Lower lobe of right lung (tissue), 2 donors: ENCODE measurements at regions not wholly inside any gene's neighbourhood (a gene's known extent, or its start where the extent isn't known, plus 50 kb on each side); places are given as distances from the start of the nearest gene placed in this dataset.

Source experiments
- ATAC-seq, 2 donors: fragments of 200-7000 bp; cut with Tn5 transposase; one replicate each; pipeline ENCODE4 v1.9.1; 2020 to 2022; ENCODE audit warnings: mild to moderate bottlenecking in 2 of 2, moderate library complexity in 2 of 2
- DNase-seq: peaks from one replicate; pipeline ENCODE4 v3.0.0-alpha.2; 2020
- H3K27ac ChIP-seq: fragments of 200-600 bp; one replicate; pipeline ENCODE4 v1.8.0; 2022
- H3K27me3 ChIP-seq: fragments of 200-600 bp; one replicate; pipeline ENCODE4 v1.8.0; 2022; ENCODE audit warnings: low read depth
- H3K36me3 ChIP-seq: fragments of 200-600 bp; one replicate; pipeline ENCODE4 v1.8.0; 2022; ENCODE audit warnings: mild to moderate bottlenecking
- H3K4me1 ChIP-seq: fragments of 200-600 bp; one replicate; pipeline ENCODE4 v1.8.0; 2022
- H3K4me3 ChIP-seq: fragments of 200-600 bp; one replicate; pipeline ENCODE4 v1.8.0; 2022; ENCODE audit warnings: mild to moderate bottlenecking
- H3K9me3 ChIP-seq: fragments of 200-600 bp; one replicate; pipeline ENCODE4 v1.8.0; 2022
- intact Hi-C: fragments of 100-400 bp; cut with DNase I; formaldehyde crosslinking; loops from one replicate; pipeline ENCODE4 v1.11.0; 2022
- TF ChIP-seq, protein P1 (sequence below): fragments of 200-600 bp; IDR thresholded peaks from one replicate; pipeline ENCODE4 v1.8.0; 2022; ENCODE audit warnings: antibody characterized with exemption, mild to moderate bottlenecking
- donor health status: DM: no; HTN: yes; CAD: no; lungs with severe emphysema.

DNA sequence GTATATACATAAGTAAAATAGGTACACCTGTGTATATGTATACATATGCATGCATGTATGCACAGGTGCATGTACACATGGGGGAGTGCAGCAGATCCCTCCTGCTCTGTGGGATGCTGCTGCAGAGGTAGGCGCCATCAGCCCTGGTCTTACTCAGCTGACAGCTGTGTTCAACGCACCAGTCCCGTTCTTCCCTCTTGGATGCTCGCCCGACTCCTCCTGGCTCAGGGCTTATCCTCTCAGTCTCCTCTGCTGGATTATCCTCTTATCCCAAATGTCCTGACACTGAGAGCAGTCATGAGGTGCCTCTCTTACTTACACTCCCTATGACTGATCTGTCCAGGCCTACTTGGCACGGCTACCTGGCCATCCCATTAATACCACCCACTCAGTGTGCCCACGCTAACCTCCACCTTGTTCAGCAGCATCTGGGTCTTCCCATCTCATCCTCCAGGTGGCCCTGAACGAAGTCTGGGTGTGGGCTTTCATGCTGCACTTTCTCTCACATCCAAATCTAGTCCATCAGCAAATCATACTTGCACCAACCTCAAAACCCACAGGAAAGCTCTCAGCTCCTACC is 357.1 kb downstream of the TCERG1L start:
- TF ChIP-seq, protein P1, sequence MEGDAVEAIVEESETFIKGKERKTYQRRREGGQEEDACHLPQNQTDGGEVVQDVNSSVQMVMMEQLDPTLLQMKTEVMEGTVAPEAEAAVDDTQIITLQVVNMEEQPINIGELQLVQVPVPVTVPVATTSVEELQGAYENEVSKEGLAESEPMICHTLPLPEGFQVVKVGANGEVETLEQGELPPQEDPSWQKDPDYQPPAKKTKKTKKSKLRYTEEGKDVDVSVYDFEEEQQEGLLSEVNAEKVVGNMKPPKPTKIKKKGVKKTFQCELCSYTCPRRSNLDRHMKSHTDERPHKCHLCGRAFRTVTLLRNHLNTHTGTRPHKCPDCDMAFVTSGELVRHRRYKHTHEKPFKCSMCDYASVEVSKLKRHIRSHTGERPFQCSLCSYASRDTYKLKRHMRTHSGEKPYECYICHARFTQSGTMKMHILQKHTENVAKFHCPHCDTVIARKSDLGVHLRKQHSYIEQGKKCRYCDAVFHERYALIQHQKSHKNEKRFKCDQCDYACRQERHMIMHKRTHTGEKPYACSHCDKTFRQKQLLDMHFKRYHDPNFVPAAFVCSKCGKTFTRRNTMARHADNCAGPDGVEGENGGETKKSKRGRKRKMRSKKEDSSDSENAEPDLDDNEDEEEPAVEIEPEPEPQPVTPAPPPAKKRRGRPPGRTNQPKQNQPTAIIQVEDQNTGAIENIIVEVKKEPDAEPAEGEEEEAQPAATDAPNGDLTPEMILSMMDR: no peak
- ATAC-seq (no peak), DNase-seq (no peak)
- Histone ChIP-seq H3K36me3 (no peaks in the 10 kb centered on the region), H3K4me3 (no peak overlapping the region), H3K27ac (no peak overlapping the region), H3K9me3 (no peaks in the 10 kb centered on the region), H3K27me3 (no peaks in the 10 kb centered on the region), H3K4me1 (no peaks in the 10 kb centered on the region)
- intact Hi-C loops: no loop called here

DNA sequence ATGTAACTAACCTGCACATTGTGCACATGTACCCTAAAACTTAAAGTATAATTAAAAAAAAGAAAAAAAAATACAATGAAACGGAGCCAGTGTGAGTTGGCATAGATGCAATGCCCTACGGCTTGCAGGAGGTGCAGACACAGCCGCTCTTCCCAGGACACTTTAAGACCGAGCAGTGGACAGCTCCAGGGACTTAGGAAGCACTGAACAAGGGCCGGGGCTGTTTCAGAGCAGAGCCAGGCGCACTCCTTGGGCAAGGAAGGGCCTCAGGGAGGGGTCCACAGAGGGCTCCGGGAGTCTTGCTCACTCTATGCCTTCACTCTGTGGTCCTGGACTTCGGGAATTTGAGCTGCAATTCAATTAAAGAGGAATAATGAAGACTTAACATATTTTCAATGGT is 355.3 kb downstream of the TCERG1L start:
- ATAC-seq (no peak), DNase-seq (no peak)
- no peaks in the 10 kb centered on the region for H3K36me3 ChIP-seq
- H3K27me3 ChIP-seq: no peaks in the 10 kb centered on the region
- intact Hi-C loops: no loop called here
- TF ChIP-seq, protein P1: no peak
- no peaks in the 10 kb centered on the region for H3K9me3 ChIP-seq
- no peaks in the 10 kb centered on the region for H3K4me1 ChIP-seq
- no peak overlapping the region for H3K27ac ChIP-seq
- H3K4me3 ChIP-seq: no peak overlapping the region

DNA sequence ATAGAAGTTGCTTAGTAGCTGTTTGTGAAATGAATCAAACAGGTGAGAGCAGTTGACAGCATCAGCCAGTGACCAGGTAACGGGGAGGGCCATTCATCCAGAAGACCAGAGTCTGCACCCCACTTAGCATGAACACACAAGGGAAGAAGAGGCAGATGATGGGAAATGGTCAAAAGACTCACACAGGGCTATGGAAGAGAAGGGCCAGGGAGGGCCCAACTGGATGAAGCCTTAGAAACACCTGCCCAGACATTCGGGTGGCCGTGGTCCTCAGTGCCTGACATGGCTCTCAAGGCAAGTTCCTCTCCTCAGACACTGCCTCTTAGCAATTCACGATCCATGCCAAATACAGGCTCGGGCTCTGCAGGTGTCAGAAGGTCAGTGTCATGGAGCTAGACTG is 354.1 kb downstream of the TCERG1L start:
- DNase-seq: no peak
- Histone ChIP-seq H3K36me3 (no peaks in the 10 kb centered on the region), H3K27me3 (no peaks in the 10 kb centered on the region), H3K4me3 (no peak overlapping the region), H3K27ac (no peak overlapping the region), H3K4me1 (no peaks in the 10 kb centered on the region), H3K9me3 (no peaks in the 10 kb centered on the region)
- no peak for ATAC-seq
- TF ChIP-seq, protein P1: no peak
- intact Hi-C loops: no loop called here

DNA sequence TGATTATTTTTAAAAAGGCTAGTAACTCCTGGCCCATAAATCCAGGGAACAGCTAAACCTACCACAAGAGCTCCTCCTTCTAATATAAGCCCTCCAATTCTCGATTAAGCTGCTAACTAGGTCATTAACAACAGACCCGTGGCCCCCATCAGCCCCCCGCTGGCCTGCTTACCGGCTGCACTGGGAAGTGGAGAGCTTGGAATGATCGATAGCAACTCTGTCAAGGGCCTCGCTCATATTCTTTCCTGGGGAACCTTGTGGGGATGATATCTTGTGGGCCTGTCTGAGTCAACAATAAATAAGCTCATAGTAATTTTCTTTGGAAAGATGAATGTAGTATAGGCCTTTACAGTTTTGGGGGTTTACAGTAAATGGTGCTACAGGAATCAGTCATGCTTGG is 353.5 kb downstream of the TCERG1L start:
- intact Hi-C loops: no loop called here
- TF ChIP-seq, protein P1: no peak
- H3K9me3 ChIP-seq: no peaks in the 10 kb centered on the region
- no peak overlapping the region for H3K27ac ChIP-seq
- H3K4me1 ChIP-seq: no peaks in the 10 kb centered on the region
- no peaks in the 10 kb centered on the region for H3K27me3 ChIP-seq
- H3K4me3 ChIP-seq: no peak overlapping the region
- H3K36me3 ChIP-seq: no peaks in the 10 kb centered on the region
- ATAC-seq (no peak), DNase-seq (no peak)

DNA sequence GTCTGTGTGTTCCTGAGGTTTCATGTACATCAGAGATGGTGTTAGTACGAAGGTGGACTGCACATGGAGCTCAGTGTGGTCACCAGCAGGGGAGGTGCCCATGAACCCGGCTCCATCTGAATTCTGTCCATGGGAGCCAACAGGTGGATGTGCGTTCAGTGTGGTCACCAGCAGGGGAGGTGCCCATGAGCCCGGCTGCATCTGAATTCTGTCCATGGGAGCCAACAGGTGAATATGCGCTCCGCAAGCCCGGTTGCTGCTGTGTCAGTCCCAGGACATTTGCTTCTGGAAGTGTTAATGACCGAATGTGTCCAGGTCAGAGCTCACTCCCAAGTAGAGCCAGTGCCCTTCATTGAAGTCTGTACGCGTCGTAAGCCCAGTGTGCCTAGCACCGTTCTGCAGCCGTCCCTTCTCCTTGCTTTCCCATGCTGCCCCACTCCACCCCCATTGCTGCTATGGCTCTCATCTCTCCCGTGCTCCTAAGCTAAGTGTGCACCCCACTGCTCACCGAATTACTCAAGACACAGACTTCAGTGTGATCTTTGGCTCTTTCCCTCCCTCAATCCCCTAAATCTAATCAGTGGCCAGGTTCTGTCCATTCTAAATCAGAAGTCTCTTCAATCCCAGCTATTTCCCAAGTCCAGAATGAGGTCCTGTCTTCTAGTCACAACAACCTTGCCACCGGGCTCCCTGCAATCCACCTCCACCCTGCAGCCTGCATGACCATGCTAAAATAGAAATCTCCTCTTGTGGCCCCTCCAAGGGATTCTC is 352.4 kb downstream of the TCERG1L start:
- no peak overlapping the region for H3K4me3 ChIP-seq
- no peak for DNase-seq
- ATAC-seq: no peak
- H3K27me3 ChIP-seq: no peaks in the 10 kb centered on the region
- H3K27ac ChIP-seq: no peak overlapping the region
- no peaks in the 10 kb centered on the region for H3K4me1 ChIP-seq
- H3K9me3 ChIP-seq: no peaks in the 10 kb centered on the region
- TF ChIP-seq, protein P1: no peak
- intact Hi-C loops: no loop called here
- H3K36me3 ChIP-seq: no peaks in the 10 kb centered on the region
